22Rv1 (cell line): ENCODE measurements at regions not wholly inside any gene's neighbourhood (a gene's known extent, or its start where the extent isn't known, plus 50 kb on each side); places are given as distances from the start of the nearest gene placed in this dataset.

ENCODE experiments used
- CTCF ChIP-seq: fragments of 450-650 bp; IDR thresholded peaks from 2 replicates; pipeline ENCODE4 v1.5.1; 2017; ENCODE audit warnings: mild to moderate bottlenecking
- ZFX ChIP-seq: fragments of 450-650 bp; IDR thresholded peaks from 2 replicates; pipeline ENCODE4 v1.6.1; 2017; ENCODE audit warnings: antibody characterized with exemption, borderline replicate concordance

GRCh38 chr6:88360203-88360797 lies 194.2 kb upstream of the CNR1 start:
- TF ChIP-seq CTCF = no peak
- TF ChIP-seq ZFX = no peak
